ENCODE measurements at regions not wholly inside any gene's neighbourhood (a gene's known extent, or its start where the extent isn't known, plus 50 kb on each side); places are given as distances from the start of the nearest gene placed in this dataset.

GRCh38 chr2:239520811-239521517, 120.1 kb upstream of the HDAC4 start:
- TF ChIP-seq CTCF (IDR thresholded peaks at IDR 0.05) (no peak), POLR2A (IDR thresholded peaks at IDR 0.05) (no peak)
